ENCODE measurements at regions not wholly inside any gene's neighbourhood (a gene's known extent, or its start where the extent isn't known, plus 50 kb on each side); places are given as distances from the start of the nearest gene placed in this dataset.

- no peak for DNase-seq
Measured at GRCh38 chr12:90023207-90023900, 314.7 kb upstream of the ATP2B1 start.

GRCh38 chr12:90021795-90022440 is 313.3 kb upstream of the ATP2B1 start:
- no peak for DNase-seq

DNA sequence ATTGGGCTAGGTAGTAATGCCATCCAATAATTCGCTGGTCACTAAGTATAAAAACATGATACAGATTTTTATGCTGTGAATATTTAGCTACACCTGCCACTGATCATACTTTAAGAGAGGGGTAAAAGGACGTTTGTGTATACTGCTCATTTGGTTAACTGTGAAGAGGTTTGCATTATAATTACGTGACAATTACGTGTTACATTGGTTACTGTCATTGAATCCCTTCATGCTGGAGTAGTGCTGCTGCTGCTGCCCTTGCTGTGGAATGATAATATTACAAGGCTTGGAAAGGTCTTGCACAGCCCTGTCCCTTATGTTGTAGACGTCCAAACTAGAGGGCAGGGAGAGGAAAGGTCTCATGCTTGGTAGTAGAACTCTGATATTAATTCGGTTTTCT is 312.2 kb upstream of the ATP2B1 start:
- DNase-seq: no peak

DNA sequence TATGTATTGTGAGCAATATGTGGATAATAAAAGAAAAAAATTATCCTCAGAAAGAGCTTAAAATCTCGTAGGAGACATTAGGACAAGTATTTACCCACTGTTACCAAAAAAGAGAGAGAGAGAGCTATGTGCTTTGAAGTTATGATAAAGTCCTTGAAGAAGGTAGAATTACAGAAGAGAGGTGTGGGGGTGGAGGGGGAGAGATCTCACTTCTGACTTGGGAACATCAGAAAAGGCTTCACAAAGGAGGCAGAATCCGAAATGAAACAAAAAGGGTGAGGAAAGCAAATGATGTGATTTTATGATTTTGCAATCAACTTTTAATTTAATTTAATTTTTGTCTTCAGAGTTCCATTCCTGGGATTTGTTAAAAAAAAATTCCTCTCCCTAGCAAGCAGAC is 311.8 kb upstream of the ATP2B1 start:
- DNase-seq: no peak

GRCh38 chr12:90020014-90020413 is 311.4 kb upstream of the ATP2B1 start:
- DNase-seq: peak; percentile 16

- no peak for DNase-seq
Measured at GRCh38 chr12:90017316-90017715, 308.7 kb upstream of the ATP2B1 start.

DNA sequence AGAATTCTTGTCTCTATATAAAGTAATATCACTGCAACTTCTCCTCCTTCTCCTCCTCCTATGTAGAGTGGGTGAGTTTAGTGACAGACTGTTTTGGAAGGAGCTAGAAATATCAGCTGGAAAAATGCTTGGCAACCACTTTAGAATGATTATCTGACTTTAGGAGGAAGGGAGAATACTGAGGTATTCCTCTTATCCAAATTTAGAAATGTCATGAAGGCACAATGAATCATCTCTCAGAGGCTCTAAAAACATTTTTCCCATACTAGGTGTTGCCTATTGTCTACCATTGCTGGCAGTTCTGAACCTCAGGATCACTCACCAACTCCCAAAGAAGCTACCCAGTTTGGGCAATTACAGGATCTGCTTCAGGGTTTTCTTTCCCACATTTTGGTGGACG is 306.6 kb upstream of the ATP2B1 start:
- DNase-seq: peak; percentile 49

GRCh38 chr12:90013409-90013808 is 304.8 kb upstream of the ATP2B1 start:
- no peak for DNase-seq

DNA sequence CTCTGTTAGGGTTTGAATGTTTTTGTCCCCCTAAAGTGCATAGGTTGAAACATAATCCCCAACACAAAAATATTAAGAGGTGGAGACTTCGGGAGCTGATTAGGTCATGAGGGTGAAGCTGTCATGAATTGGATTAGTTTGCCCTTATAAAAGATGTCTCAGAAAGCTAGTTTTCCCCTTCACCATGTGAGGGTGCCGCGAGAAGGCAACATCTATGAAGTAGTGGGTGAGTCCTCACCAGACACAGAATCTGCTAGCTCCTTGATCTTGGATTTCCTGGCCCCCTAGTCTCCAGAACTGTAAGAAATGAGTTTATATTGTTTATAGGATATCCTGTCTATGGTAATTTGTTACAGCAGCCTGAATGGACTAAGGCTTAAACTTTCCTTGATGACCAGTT is 301.5 kb upstream of the ATP2B1 start:
- DNase-seq: no peak

- DNase-seq: no peak
Measured at GRCh38 chr12:90008277-90008676, 299.6 kb upstream of the ATP2B1 start.

DNA sequence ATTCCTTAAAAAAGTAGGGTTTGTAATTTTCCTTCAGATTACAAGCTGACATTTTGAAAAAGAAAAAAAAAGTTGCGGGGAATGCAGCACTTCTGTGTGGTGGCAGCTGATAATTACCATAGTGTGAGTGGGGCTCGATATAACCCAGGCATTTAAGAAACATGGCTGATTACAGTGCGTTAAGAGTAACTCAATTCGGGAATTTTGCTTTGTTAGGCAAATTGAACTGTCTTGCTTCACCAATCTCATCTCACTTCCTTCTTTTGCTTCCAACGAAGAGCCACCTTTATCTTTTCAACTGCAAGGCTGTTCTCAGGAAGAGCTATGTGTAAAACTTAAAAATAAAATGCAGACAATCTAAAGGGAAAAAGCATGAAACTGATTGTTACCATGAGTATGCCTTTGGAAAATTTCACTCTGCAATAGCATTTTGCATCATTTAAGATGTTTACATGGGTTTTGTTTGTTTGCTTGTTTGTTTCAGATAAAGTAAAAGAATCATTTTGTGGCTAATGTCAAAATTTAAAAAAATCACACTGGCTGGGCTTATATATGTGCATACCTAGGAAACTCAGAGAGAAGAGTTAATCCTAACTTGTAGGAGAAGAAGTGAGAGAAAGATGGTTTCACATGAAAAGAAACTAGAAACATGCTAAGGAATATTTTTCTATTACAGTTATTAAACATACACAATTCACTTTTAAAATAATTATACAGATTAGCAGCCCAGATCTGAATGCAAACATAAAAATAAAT is 295.9 kb upstream of the ATP2B1 start:
- DNase-seq: no peak

GRCh38 chr12:90003688-90004087 is 295.1 kb upstream of the ATP2B1 start:
- no peak for DNase-seq

- DNase-seq: no peak
Measured at GRCh38 chr12:90000721-90001120, 292.1 kb upstream of the ATP2B1 start.

- peak; percentile 80 for DNase-seq
Measured at GRCh38 chr12:89999699-90000505, 291.3 kb upstream of the ATP2B1 start.

DNA sequence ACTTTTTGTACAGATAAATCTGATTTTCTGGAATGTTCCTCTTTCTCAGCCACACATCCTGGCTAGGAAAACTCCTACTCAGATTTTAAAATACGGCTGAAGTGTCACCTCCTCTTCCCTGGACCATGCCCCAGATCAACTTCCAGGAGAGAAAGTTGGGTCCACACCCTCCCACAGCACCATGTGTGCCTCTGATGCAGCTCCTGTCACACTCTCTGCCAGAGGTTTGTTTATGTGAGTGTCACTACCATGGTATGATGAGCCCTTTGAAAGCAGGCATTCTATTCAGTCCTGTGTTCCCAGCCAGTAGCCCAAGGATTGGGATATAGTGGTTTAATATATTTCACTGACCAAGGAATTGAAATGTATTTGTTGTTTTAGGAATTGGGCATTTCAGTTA is 287.2 kb upstream of the ATP2B1 start:
- no peak for DNase-seq

- no peak for DNase-seq
Measured at GRCh38 chr12:89994911-89995310, 286.3 kb upstream of the ATP2B1 start.

DNA sequence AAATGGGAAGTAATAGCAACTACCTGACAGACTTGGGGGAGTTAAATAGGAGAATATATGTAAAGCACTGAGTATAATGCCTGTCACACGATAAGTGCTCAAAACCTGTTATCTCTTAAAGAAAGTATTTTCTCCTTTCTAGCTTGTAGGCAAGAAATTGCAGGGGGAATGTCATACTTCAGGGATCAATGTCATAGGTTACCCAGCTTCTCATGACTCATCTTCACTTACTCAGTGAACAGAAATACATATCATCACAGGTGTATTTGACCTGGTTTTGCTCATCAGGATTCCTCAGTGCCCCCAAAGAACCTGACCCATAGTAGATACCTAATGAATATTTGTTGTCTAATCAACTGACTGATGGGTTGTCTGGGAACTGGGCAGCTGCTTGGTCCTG is 285.0 kb upstream of the ATP2B1 start:
- no peak for DNase-seq

GRCh38 chr12:89992668-89993451 is 284.2 kb upstream of the ATP2B1 start:
- DNase-seq: no peak

DNA sequence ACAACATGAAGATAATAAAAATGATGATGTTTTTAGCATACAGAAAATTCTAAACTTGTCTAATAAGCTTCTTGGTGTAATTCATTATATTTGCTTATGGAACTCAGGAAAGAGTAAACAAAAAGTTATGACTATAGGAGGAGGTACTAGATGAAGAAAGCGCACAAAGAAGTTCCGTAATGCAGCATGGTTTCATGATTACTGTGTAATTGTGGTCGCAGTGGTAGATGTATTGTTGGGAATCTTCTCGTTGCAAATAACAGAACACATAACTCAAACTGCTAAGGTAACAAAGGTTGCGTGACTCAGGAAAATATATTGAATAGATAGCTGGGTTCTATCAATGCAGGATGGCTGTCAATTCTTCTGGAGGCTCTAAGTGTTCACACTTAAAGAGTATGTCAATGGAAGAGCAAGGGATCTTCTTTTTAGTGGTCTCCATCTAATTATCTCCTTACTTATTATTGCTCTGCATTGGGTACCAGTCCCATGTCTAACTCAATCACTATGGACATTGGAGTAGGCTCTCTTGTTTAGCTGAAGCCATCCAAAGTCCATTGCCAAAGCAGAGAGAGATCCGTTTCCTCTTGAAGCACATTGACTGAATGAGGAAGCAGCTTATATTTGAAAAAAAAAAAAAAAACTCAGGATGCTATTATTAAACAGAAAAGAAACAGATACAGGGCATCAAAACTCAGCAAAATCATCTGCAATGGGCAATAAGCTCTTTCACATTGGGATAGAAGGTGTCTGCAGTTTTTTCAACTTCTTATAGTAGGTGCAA is 283.4 kb upstream of the ATP2B1 start:
- no peak for DNase-seq

DNA sequence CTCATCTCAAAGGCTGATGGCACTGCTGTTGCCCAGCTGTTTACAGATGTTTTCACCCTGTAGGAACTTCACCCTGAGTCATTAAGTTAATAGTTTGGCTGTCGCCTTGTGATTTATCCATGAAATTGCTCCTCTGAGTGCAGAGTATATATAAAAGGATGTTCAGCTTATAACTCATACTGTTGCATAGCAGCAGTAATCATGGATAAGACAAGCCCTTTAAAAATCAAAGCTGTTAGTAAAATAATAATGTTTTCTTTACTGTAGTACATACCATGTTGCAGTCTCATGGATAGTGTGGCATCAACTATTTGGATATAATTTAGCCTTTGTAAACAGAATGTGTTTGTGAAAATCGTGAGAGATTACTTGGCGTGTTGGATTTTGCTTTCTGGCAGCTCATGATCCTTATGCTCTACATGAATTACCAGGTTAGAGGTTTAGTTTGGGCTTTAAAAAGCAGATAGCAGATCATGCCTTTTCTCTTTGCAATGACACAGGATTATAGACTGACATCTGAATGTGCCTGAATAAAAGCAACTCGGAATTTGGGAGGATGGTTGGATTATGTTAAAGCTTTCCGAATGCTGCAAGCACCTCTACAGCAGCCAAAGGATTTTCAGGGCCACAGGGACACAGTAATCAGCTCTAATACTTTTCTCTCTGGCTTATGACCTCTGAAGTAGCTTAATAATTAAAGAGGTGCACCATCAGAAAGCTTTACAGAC is 279.7 kb upstream of the ATP2B1 start:
- peak; percentile 35 for DNase-seq

- no peak for DNase-seq
Measured at GRCh38 chr12:89985935-89986334, 277.3 kb upstream of the ATP2B1 start.

Data from fibroblast of skin of abdomen (primary cell).